ENCODE measurements at regions not wholly inside any gene's neighbourhood (a gene's known extent, or its start where the extent isn't known, plus 50 kb on each side); places are given as distances from the start of the nearest gene placed in this dataset.

DNA sequence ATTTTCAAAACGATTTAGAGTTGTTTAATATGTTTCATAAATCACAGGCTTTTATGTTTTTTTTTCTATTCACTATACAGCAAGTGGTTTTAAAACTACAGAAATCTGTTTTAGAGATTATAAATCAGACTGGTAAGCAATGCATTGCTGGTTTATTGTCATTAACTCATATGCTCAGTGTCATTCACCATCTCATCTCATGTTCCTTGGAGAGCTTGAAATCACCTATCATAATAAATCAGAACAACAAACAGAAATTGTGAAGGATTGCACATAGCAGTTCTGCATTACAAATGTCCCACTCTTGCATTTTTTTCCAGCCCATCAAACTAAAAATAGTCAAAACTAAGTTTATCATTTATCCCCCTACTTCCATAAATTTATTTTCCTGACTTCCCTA is 470.8 kb downstream of the FSCB start:
- H3K27me3 ChIP-seq (ENCODE audit: insufficient read depth, low read depth): no peaks in the 10 kb centered on the region
- no peaks in the 10 kb centered on the region for H3K4me1 ChIP-seq (ENCODE audit: low read depth, poor library complexity, severe bottlenecking)
- H3K4me2 ChIP-seq: no peak overlapping the region
- no peak overlapping the region for H3K27ac ChIP-seq
- TF ChIP-seq CTCF (conservative IDR thresholded peaks at IDR 0.05; ENCODE audit: low read depth, low read length): no peak
- H3K9ac ChIP-seq: no peak overlapping the region
- no peak overlapping the region for H3K4me3 ChIP-seq (IDR thresholded peaks at IDR 0.05; ENCODE audit: insufficient read depth, low read depth, low read length)
- no peaks in the 10 kb centered on the region for H3K79me2 ChIP-seq (ENCODE audit: insufficient read depth, low read depth)
- H2AFZ ChIP-seq (ENCODE audit: low read depth): no peak overlapping the region
- no peaks in the 10 kb centered on the region for H4K20me1 ChIP-seq (ENCODE audit: insufficient read depth)
- no peaks in the 10 kb centered on the region for H3K36me3 ChIP-seq (ENCODE audit: insufficient read depth)

- no peaks in the 10 kb centered on the region for H3K27me3 ChIP-seq (ENCODE audit: insufficient read depth, low read depth)
- no peak overlapping the region for H3K4me3 ChIP-seq (IDR thresholded peaks at IDR 0.05; ENCODE audit: insufficient read depth, low read depth, low read length)
- TF ChIP-seq CTCF (conservative IDR thresholded peaks at IDR 0.05; ENCODE audit: low read depth, low read length): no peak
- H3K4me1 ChIP-seq (ENCODE audit: low read depth, poor library complexity, severe bottlenecking): no peaks in the 10 kb centered on the region
- H4K20me1 ChIP-seq (ENCODE audit: insufficient read depth): no peaks in the 10 kb centered on the region
- no peaks in the 10 kb centered on the region for H3K79me2 ChIP-seq (ENCODE audit: insufficient read depth, low read depth)
- H3K4me2 ChIP-seq: no peak overlapping the region
- no peak overlapping the region for H3K27ac ChIP-seq
- no peak overlapping the region for H3K9ac ChIP-seq
- H2AFZ ChIP-seq (ENCODE audit: low read depth): no peak overlapping the region
- no peaks in the 10 kb centered on the region for H3K36me3 ChIP-seq (ENCODE audit: insufficient read depth)
These were observed 471.4 kb downstream of the FSCB start for GRCh38 chr14:44035707-44036106.

DNA sequence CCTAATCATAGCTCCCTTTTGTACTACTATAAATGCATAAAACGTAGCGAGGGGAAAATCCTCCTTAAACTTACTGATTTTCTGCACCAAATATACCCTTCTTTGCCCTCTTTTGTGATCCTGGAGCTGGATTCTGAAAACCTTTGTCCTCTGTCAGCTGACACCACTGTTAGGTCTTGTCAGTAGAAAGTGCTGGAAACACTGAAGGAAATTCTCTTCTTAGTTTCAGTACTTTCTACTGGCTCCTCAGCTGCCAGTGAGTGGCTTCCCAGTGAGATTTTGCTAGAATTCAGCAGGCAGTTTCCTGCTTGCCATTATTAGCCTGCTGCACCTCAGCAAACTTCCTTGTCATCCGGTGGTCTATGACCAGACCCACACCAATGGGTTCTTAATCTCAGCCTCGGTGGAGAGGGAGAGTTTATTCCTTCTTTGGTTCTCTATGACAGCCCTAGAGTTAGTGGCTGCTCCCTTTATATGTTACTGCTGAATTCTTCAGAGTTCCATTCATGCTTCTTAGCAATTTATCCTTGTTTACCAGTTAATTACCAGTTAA is 476.2 kb downstream of the FSCB start:
- TF ChIP-seq CTCF (conservative IDR thresholded peaks at IDR 0.05; ENCODE audit: low read depth, low read length): no peak
- Histone ChIP-seq H3K4me1 (ENCODE audit: low read depth, poor library complexity, severe bottlenecking) (no peaks in the 10 kb centered on the region), H3K27me3 (ENCODE audit: insufficient read depth, low read depth) (no peaks in the 10 kb centered on the region), H3K27ac (no peak overlapping the region), H3K4me2 (no peak overlapping the region), H3K79me2 (ENCODE audit: insufficient read depth, low read depth) (no peaks in the 10 kb centered on the region), H3K36me3 (ENCODE audit: insufficient read depth) (no peaks in the 10 kb centered on the region), H3K4me3 (IDR thresholded peaks at IDR 0.05; ENCODE audit: insufficient read depth, low read depth, low read length) (no peak overlapping the region), H2AFZ (ENCODE audit: low read depth) (no peak overlapping the region), H3K9ac (no peak overlapping the region), H4K20me1 (ENCODE audit: insufficient read depth) (no peaks in the 10 kb centered on the region)

DNA sequence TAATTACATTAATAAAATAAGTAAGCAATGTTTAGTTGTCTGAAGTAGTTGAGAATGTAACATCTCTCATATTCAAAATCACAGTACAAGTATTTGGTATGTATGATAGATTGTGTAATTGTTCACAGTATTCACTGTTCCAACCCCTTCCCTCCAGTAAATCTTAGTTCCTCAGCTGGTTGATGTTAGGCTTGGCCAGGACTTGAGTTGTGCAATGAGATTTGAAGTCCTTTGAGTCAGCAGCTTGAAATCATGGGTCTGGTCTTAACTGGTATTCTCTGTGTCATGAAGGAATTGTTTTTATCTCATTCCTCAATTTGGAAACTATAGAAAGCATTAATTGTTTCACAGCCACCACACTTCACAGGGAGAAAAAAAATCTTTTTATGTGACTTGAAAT is 477.1 kb downstream of the FSCB start:
- H3K27me3 ChIP-seq (ENCODE audit: insufficient read depth, low read depth): no peaks in the 10 kb centered on the region
- no peaks in the 10 kb centered on the region for H3K36me3 ChIP-seq (ENCODE audit: insufficient read depth)
- H3K27ac ChIP-seq: no peak overlapping the region
- no peak overlapping the region for H3K4me3 ChIP-seq (IDR thresholded peaks at IDR 0.05; ENCODE audit: insufficient read depth, low read depth, low read length)
- H3K4me2 ChIP-seq: no peak overlapping the region
- H3K79me2 ChIP-seq (ENCODE audit: insufficient read depth, low read depth): no peaks in the 10 kb centered on the region
- no peaks in the 10 kb centered on the region for H3K4me1 ChIP-seq (ENCODE audit: low read depth, poor library complexity, severe bottlenecking)
- no peak overlapping the region for H3K9ac ChIP-seq
- no peak overlapping the region for H2AFZ ChIP-seq (ENCODE audit: low read depth)
- H4K20me1 ChIP-seq (ENCODE audit: insufficient read depth): no peaks in the 10 kb centered on the region
- no peak for TF ChIP-seq CTCF (conservative IDR thresholded peaks at IDR 0.05; ENCODE audit: low read depth, low read length)

Data from KMS-11 (cell line).